Omental fat pad (tissue), 3 donors: ENCODE measurements at regions not wholly inside any gene's neighbourhood (a gene's known extent, or its start where the extent isn't known, plus 50 kb on each side); places are given as distances from the start of the nearest gene placed in this dataset.

Source experiments
- ATAC-seq: fragments of 150-250 bp; one replicate; pipeline ENCODE4 v1.9.1; 2016; ENCODE audit warnings: mild to moderate bottlenecking, moderate library complexity; ENCODE audit not compliant: low FRiP score
- DNase-seq: peaks from one replicate; pipeline ENCODE4 v3.0.0-alpha.2; 2019; ENCODE audit warnings: low spot score
- TF ChIP-seq, protein P1 (sequence below), 3 donors: fragments of 450-650 bp; IDR thresholded peaks; one replicate each; pipeline ENCODE4 v1.5.1; 2016 to 2017; ENCODE audit warnings: antibody characterized with exemption in 3 of 3, mild to moderate bottlenecking in 3 of 3, moderate library complexity in 2 of 3

DNA sequence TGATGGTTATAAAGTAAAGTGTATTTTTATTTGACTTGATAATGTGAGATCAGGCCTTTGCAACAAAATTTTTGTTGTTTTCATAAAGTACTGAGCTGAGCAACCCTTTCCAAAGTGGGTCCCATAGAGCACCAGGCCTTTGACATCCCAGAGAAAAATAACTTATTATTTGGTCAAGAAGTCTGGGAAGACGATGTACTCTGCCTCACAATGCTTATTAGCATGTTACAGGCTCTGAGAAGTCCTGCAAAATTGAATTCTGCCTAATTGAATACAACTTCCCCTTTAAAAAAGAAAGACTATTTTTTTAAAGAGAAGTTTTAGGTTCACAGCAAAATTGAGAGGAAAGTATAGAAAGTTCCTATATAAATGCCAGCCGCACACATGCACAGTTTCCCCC is 151.5 kb upstream of the TCF4 start:
- ATAC-seq = no peak
- TF ChIP-seq, protein P1, sequence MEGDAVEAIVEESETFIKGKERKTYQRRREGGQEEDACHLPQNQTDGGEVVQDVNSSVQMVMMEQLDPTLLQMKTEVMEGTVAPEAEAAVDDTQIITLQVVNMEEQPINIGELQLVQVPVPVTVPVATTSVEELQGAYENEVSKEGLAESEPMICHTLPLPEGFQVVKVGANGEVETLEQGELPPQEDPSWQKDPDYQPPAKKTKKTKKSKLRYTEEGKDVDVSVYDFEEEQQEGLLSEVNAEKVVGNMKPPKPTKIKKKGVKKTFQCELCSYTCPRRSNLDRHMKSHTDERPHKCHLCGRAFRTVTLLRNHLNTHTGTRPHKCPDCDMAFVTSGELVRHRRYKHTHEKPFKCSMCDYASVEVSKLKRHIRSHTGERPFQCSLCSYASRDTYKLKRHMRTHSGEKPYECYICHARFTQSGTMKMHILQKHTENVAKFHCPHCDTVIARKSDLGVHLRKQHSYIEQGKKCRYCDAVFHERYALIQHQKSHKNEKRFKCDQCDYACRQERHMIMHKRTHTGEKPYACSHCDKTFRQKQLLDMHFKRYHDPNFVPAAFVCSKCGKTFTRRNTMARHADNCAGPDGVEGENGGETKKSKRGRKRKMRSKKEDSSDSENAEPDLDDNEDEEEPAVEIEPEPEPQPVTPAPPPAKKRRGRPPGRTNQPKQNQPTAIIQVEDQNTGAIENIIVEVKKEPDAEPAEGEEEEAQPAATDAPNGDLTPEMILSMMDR (IDR thresholded peaks at IDR 0.05) = no peak
- DNase-seq = no peak

DNA sequence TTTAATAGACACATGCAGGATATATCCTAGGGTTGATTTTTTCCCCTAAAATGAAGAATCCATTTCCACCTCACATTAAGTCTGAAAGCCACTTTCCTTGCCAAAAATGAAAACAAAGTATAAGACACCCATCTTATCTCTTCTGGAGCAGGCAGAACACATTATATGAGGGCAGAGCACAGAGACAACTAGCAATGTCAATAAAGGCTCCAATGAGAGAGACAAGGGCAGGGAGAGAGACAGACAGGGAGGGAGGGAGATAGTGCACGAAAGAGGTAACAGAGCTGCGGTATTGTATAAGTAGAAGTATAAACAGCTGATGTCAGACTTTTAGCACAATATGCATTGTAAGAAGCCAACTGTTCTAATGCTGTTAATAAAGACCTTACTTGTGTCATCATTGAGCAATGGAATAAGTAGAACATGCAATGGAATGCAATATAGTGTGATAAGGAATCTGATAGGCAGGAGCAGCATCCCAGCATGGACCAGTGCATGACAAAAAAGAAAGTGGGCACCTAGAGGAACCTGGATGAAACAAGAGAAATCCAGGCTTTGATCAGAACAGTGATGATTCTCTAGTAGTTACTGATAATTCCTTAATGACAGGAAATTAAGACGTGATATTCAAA is 150.6 kb upstream of the TCF4 start:
- no peak for DNase-seq
- no peak for ATAC-seq
- TF ChIP-seq, protein P1 (IDR thresholded peaks at IDR 0.05) = no peak

DNA sequence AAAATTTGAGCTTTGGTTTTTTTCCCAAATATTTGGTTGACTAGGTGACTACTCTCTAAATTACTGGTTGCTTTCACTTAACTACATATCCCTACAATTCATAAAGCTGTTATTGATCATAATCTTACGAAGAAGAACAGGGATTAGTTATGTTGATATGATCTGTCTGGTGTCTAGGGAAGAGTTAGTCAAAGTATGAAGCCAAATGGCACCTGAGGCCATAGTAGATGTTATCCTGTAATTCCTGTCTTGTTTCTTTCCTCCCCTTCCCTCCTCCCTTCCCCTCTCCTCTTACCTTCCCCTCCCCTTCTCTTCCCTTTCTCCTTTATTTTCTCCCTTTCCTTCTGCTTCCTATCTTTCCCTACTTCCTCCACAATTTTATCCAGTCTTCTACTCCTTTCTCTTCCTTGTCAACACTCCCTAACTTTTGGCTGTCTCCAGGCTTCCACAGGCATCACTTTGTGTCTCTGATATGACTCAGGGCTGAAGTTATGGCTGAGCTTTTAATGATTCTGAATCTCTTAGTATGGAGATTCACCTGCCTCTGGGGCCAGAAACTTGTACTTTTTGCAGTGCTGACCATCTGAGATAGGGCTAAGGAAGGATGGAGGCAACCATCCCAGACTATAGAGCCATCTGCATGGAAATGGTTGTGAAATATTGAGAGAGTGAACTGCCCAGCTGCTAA is 149.9 kb upstream of the TCF4 start:
- ATAC-seq (no peak), DNase-seq (no peak)

DNA sequence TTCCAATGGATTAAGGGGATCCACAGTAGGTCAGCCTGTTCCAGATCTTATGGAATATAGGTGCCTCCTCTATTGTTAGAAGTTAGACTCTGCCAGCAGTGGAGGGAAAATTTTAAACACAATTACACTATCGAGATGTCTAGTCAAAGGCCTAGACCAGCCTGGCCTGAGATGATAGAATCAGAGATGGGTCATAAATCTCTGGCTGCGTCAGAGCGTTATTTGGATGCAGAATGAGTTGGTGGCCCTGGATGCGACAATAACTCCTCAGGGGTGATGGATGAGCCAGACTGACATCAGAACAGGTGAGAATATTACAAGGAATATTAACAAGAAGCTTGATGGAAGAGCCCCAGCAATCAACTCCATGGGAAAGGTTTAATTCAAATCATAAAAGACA is 149.3 kb upstream of the TCF4 start:
- TF ChIP-seq, protein P1 (IDR thresholded peaks at IDR 0.05) = no peak
- DNase-seq = no peak
- ATAC-seq = no peak

More for the DNA sequence above, 149.9 kb upstream of the TCF4 start:
- TF ChIP-seq, protein P1 (IDR thresholded peaks at IDR 0.05) = no peak

DNA sequence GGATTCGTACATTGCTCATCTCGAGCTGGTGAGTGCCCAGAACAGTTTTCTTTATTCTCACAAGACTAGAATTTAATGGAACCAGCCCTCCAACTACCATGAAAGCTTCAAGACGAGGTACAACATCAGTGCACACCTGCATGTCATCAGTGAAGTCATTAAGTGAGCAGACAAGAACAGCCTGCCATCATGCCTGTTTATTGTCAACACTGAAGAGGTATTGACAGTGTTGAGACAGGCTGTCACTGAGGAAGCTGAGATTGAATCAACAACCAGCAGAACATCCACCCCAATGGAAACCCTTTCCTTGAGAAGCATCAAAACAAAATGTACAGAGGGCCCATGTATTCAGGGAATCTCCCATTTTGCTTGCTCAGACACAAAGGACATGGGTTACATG is 148.0 kb upstream of the TCF4 start:
- ATAC-seq = no peak
- TF ChIP-seq, protein P1 (IDR thresholded peaks at IDR 0.05) = no peak
- DNase-seq = no peak

DNA sequence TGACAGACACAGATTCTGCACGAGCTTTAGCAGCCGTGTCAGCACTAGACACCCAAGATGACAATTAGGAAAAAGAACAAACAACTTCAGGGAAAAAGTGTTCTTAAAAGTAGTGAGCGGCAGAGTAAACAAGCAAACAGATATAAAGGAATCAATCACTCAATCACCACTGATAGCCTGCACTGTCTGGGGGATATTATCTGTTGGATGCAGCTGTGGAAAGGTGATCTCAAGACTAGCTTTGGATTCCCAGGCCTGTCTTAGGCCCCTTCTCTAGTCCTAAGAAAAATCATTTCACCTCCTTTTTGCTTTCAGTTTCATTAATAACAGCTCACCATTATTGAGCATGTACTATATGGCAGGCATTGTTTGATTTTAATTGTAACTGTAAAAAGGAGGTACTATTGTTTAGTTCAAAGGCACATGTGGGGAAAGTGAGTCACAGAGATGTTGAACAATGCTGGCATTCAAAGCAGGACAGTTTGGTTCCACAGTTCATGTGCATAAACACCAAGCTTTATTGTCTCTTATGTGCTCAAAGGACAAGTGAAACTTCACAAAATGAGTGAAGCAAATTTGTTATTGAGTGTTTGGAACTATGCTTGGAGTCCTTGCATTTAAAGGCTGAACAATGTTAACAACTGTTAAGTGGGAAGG is 147.3 kb upstream of the TCF4 start:
- DNase-seq = no peak
- TF ChIP-seq, protein P1 (IDR thresholded peaks at IDR 0.05) = no peak
- no peak for ATAC-seq
